ENCODE measurements at regions not wholly inside any gene's neighbourhood (a gene's known extent, or its start where the extent isn't known, plus 50 kb on each side); places are given as distances from the start of the nearest gene placed in this dataset.
"Not testable (repeated sequence)": the region's sequence is repeated elsewhere in the genome, so short reads cannot be mapped to it uniquely, and the experiment has no call there.

DNA sequence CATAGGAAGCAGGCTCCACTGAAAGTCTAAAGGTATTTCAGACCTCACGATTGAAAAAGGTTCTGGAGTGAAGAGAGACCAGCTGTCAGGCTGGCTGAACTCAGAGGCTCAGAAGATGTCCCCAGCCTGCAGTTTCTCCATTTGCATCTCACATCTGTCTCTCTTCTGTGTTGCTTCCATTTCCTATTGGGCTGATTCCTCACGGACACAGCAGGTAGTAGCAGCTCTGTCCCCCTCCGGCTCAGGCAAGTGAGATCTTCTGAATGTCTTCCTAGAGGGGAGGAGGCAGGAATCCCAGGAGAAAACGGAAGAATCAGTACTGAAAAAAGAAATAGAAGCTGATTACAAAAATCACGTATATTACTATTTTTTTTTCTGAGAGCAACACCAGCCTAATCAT is 274.1 kb upstream of the COBL start:
- DNase-seq = no peak

- DNase-seq = no peak
Measured at GRCh38 chr7:51589111-51589510, 272.5 kb upstream of the COBL start.

- no peak for DNase-seq
Measured at GRCh38 chr7:51587604-51588003, 271.0 kb upstream of the COBL start.

DNA sequence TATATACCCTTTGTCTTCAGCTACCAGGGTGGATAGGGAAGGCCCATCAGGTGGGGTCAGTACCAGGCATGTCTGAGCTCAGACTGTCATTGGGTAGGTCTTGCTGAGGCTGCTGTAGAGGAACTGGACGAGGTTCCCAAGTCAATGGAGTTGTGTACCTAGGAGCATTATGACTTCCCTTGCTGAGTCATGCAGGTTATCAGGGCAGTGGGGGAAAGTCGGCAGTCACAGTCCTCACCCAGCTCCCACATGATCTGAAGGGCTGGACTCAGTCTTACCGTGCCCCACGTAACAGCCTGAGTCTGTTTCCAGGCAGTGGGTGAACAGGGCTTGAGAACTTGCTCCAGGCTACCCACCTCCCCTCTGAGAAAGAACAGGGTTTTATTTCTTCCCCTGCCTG is 260.8 kb upstream of the COBL start:
- no peak for DNase-seq

- no peak for DNase-seq
Measured at GRCh38 chr7:51569581-51569980, 253.0 kb upstream of the COBL start.

DNA sequence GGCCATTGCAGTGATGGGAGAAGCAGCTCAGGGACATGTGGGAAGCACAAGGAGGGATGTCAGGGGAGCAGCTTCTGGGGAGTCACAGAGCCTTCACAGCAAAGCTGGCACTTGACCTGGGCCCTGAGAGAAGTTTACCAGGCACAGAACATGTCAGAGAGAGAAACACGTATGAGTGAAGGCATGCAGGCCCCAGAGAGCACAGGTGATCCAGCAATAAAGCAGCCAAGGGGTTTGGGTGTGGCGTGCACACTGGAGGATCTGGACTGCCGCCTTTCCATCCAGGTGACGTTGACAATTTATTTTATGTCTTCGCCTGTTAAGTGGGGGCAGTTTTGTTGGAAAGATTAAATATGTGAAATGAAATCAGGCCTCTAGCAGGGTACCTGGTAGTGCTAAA is 252.6 kb upstream of the COBL start:
- no peak for DNase-seq

GRCh38 chr7:51551070-51551469 is 234.5 kb upstream of the COBL start:
- no peak for DNase-seq

DNA sequence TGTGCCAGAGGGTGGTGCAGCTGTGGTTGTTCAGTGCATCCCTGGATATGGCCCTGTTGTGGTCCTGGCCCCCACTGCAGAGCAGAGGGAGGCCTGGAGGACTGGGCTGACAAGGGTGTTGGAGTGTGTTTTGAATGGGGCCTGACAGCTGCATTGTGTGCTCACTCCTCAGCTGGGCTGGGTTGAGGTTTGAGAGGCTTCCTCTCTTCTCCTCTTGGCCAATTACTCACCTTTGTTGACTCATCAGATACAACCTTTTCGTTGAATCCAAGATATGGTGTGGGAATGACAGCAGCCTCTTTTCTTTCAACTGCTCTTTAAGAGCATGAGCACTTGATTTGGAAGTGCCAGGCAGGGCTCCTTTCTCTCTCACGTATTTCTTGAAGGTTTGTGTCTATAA is 228.5 kb upstream of the COBL start:
- no peak for DNase-seq

GRCh38 chr7:51543801-51544553 is 227.4 kb upstream of the COBL start:
- DNase-seq = no peak

DNA sequence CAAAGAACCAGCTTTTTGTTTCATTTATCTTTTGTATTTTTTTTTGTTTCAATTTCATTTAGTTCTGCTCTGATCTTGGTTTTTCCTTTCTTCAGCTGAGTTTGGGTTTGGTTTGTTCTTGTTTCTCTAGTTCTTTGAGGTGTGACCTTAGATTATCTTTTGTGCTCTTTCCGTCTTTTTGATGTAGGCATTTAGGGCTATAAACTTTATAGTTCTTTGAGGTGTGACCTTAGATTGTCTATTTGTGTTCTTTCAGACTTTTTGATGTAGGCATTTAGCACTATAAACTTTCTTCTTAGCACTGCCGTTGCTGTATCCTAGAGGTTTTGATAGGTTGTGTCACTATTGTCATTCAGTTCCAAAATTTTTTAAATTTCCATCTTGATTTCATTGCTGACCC is 224.3 kb upstream of the COBL start:
- not testable (repeated sequence) for DNase-seq

DNA sequence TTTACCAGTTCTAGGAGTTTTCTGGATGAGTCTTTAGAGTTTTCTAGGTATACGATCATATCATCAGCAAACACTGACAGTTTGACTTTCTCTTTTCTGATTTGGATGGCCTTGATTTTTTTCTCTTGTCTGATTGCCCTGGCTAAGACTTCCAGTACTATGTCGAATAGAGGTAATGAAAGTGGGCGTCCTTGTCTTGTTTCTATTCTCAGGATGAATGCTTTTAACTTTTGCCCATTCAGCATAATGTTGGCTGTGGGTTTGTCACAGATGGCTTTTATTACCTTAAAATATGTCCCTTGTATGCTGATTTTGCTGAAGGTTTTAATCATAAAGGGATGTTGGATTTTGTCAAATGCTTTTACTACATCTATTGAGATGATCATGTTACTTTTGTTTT is 223.2 kb upstream of the COBL start:
- no peak for DNase-seq

- DNase-seq = no peak
Measured at GRCh38 chr7:51528172-51528571, 211.6 kb upstream of the COBL start.

- DNase-seq = no peak
Measured at GRCh38 chr7:51521694-51522312, 205.2 kb upstream of the COBL start.

DNA sequence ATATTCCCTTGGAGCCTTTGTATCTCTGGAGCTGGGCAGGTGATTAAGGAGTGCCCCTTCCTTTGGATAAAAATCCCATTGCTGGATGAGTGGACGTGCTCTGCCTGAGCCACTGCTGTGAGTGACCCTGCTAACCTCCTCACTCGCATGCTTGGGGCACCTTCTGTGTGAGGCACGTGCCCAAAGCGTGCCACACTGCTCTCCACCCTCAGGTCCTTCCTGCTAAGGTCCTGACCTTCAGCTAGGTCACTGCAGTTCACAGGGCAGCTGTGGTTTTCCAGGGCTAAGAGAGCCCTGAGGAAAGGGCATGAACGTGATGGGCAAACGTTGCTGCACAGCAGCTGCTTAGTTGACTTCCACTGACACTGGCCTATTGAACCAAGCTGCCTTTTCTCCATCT is 204.4 kb upstream of the COBL start:
- DNase-seq = no peak

- no peak for DNase-seq
Measured at GRCh38 chr7:51518646-51519045, 202.0 kb upstream of the COBL start.

DNA sequence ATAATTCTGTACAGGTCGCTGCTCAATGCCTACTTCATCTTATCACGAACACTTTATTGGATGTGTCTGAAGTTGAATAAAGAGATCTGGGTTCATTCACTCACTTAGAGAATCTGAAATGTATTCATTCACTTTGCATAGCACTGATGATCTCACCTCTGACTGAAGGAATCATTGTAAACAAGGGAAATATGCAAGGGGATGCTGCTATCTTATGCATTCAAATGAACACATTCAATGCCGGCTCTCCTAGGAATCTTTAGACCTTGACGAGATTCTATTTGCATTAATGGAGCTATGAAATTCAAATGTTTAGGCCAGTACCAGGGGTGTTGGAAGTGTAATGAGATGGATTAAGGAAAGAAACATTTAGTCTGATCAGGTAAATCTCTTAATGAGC is 200.6 kb upstream of the COBL start:
- DNase-seq = no peak

GRCh38 chr7:51501620-51502019 is 185.0 kb upstream of the COBL start:
- no peak for DNase-seq

DNA sequence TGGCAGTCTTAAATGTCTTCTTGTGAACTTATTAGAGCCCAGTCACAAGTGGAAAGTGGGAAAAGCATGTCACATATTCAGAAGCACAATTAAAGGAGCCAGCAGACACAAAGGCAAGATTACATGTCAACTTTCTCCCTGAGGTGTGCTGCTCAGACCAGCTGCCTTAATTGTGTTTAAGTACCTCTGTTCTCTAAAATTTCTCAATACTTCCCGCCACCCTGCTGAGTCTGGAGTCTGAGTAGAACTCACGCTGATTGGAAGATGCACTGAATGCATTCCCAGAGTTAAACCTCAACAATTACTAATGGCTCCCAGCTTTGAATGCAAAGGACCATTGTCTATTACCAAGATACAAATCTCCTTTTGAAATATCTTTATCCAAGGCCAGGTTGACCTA is 166.4 kb upstream of the COBL start:
- DNase-seq = no peak

- no peak for DNase-seq
Measured at GRCh38 chr7:51481421-51481820, 164.8 kb upstream of the COBL start.

- no peak for DNase-seq
Measured at GRCh38 chr7:51477819-51478218, 161.2 kb upstream of the COBL start.

- DNase-seq = no peak
Measured at GRCh38 chr7:51477323-51477722, 160.7 kb upstream of the COBL start.

DNA sequence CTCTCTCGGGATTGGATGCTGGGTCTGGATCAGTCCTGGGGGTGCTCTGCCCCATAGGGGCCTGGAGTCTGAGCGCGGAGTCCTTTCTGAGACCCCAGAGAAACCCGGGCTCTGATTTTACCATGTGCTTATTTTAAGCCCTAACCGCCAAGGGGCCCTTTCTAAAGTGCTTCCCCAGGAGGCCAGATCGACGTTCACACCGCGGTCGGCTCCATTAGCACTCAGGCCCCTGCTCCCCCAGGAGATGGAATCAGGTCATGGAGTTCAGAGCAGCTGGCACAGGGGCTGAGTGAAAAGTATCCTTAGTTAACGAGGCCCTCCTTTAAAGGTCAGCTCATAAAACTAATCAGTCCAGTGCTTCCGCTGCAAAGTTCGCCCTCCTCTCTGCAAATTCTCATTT is 159.4 kb upstream of the COBL start:
- no peak for DNase-seq

DNA sequence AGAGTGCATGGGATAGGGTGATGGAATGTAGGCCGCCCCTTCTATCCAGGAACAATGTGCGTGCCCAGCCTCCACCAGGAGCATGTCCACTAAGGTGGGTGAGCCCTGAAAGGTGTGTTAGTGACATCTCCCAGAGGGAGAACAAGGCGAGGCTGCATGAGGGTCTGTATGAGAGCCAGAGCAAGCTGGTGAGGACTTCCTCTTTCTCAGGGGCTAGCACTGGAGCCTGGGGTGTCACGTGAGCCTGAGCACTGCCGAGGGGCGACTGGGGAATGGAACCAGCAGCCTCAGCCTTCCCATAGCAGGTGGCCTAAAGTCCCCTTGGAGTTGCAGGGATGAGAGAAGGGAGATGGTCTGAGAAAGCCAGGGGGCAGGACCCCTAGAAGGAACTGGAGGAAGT is 156.3 kb upstream of the COBL start:
- DNase-seq = no peak

DNA sequence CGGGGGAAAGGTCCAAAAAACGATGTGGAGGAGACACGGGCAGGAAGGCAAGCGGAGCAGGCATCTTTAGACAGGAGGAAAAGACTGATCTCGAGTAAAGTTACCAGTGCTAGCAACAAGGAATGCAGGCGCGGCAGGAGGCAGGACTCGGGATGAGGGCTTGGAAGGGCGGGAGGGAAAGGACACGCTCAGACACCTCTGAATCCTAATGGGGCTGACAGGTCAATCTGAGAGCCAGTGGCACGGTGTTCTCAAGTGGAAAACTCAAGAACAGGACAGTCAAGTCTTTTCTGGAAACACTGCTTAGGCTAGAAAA is 155.3 kb upstream of the COBL start:
- no peak for DNase-seq
